ENCODE measurements at regions not wholly inside any gene's neighbourhood (a gene's known extent, or its start where the extent isn't known, plus 50 kb on each side); places are given as distances from the start of the nearest gene placed in this dataset.
A peak's percentile ranks its signal among the peaks of the same experiment; 100 is the strongest.

DNA sequence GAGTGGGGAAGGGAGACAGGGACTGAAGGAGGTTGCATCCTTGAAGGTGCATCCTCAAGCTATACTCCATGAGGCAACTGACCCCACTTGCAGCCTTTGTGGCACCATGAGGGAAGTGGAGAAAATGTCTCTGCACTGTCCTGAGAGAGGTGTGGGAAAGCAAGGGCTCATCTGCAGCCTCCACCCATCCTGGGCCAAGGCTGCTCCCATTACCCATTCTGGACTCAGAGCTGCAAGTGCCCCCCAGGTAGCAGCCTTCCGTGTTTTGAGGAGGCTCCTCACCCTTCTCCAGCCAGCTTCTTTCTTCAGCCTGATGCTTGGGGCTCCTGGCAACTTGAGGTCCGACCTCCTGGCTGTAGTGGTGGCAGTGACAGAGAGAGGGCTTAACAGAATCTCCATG, 294.6 kb downstream of the CDH26 start:
- DNase-seq: no peak

DNA sequence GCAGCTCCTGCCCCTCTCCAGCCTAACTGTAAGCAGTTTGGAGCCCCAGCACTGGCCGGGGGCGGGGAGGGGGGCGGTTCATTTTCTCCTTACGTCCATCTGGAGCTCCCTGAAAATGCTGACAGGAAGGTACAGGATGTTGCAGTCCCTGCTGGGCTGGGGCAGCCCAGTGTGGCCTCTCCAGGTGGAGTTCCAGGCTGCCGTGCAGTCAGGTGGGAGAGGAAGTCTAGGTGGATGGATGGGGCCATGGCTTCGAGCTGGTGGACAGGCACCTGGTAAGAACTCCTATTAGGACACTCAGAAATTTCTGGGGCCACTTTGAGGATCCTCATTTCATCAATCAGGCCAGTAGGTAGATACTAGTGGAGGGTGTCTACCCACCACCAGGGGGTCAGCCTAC, 295.2 kb downstream of the CDH26 start:
- DNase-seq: no peak

- no peak for DNase-seq
Observed at GRCh38 chr20:60254901-60255411, 296.7 kb downstream of the CDH26 start.

DNA sequence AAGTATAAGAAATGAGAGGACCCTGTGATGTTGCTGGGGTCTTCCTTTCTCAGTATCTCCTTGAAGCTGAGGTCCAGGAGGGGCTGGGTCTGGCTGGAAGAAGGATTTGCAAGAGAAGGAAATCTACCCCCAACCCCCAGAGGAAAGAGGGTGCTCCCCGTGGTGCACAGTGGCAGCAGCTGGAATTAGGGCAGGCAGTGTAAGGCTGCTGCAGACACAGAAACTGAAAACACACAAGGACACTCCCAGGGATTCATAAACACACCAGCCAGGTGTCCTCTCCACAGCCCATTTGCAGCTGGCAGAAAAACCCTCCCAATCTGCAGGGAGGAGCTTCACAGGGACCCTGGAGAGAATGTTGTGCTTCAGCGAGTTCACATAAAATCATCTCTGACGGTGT, 297.2 kb downstream of the CDH26 start:
- DNase-seq: no peak

DNA sequence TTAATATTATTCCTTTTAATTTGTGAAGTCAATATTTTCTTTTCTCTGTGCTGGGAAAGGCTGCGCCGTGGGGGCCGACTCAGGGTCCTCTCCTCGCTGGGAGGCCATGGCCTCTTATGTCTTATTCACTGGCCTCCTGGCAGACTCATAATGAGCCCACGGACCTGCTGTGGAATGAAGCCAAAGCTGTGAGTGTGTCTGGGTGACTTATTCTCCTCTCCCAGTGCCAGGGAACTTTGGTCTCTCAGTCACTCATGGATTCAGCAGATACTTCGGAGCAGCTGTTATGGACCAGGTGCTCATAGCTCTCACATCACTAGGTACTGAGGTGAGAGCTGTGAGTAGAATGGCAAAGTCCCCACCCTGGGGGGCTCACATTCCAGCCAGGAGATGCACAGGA, 297.6 kb downstream of the CDH26 start:
- DNase-seq: no peak

- DNase-seq: no peak
Observed at GRCh38 chr20:60256811-60257210, 298.6 kb downstream of the CDH26 start.

DNA sequence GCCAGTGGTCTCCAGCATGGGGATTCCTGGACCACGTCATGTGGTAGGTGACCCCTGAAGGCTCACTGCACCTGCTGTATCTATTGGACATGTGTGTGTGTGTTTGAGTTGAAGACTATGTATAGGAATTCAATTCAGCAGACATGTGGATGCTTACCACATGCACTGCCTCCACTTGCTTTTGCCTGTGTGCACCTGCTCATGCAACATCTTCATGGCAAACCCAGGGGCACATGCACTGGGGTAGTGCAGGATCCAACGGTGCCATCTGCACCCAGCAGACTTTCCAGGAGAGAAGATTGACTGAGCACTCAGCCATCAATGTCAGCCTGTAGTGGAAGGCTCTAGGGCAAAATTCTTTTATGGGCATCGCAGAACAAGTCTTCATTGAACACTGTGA, 299.4 kb downstream of the CDH26 start:
- DNase-seq: no peak

DNA sequence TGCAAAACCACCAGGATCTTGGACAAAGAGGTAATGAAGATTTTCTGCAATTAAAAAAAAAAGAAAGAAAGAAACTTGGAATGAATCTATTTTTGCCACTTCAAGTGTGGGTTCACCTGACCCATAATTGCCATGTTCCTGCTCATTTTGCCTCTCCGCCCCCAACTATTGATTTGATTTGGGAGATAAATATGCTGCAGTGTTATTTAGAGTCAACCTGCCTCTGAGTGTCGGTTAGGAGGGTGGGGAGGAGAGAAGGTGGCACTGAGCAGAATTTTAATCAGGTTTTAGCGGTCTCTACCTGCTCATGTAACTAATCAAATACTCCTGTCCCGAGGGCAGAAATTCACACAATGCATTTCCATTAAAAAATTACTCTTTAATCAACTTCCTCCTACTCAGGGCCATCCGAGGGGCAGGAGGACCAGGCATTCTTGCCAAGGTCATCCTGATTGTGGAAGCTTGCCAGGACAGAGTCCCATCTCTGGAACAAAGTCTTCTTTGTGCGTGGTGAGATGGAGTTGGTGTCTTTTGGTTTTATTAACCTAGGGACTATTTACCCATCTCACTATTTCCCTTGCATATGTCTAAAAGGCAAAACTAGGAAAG, 300.1 kb downstream of the CDH26 start:
- DNase-seq: no peak

DNA sequence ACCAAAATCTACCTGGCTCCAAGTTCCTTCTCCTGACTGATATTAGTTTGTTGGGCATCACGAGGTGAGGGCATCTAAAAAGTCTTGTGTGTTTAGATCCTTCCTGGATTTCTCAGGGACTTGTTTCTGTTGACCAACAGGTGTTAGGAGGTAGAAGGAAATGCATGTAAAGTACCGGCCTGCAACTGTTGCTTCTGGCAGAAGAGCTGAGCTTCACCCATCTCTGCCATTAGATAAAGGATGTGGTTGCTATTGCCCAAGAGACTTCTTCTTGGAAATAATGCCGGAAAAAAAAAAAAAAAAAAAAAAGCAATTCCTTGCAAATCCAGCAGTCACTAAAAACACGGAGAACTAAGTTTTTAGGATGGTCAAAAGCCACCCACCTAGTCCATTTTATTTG, 303.1 kb downstream of the CDH26 start:
- DNase-seq: no peak

DNA sequence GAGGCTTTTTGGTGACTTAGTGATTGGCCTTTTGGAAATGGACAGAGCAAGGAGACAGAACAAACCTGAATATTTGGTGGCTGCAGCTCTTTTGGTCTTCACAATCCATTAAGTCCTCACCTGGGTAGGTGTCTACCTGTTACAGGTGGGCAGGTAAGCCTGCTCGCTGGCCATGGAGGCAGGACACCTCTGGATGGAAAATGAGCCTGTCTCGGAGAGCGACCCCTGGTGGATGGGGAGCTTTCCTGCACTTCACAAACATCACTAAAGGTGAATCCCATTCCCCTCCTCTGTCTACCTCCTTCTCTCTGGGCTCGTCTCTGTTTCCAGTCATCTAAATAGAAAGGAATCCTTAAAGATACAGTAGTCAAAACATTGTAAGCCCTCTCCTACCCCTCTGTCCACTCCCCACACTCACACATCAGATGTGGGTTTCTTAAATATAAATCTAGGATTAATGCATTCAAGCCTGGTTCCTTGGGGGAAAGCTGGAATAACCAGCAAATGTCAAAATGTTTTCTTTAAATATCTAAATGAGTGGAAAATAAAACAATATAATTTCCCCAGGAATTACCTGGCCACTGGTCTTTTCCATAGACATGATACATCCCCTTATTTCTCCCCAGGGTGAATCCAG, 304.9 kb downstream of the CDH26 start:
- peak; percentile 46 for DNase-seq

DNA sequence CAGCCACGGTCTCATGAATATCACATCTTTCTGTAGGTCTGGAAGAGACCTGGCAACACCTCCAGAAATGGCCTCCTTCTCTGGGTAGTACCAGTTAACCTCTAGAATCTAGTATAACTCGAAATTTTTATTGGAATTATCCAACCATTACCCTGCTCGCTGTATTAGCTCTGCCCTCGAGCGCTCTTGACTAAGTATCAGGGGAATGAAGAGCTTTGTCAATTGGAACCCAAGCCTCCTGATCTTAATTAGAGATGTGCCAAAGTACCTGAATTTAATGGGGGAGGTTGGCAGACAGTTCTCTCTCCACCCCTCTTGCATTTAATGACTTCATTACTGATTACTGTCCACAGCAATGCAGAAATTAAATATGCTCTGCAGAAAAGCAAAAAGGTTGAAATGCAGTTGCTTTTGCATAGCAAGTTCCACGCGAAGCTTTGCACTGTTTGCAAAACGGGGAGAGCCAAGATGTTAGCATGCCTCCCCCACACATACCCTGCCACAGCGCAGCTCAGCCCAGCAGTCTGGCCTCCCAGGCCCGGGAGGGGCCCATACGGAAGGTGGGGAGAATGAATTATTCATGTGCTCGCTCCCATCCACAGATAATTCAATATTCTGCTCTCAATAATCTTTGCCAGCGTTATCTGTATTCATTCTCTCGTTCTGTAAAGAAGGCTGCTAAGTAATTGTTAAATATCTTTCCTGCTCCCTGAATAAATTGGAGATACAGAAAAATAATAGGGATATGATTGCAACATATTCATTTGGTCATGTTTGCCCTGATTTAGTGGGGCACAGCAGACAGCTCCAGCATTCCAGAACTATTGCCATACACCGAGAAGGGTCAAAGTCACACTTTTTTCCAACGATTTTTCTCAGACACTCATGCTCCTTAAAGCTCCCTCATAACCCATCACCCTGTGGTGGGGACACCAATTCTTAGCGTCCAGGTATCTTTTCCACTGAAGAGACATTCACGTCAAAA, 305.8 kb downstream of the CDH26 start:
- no peak for DNase-seq

DNA sequence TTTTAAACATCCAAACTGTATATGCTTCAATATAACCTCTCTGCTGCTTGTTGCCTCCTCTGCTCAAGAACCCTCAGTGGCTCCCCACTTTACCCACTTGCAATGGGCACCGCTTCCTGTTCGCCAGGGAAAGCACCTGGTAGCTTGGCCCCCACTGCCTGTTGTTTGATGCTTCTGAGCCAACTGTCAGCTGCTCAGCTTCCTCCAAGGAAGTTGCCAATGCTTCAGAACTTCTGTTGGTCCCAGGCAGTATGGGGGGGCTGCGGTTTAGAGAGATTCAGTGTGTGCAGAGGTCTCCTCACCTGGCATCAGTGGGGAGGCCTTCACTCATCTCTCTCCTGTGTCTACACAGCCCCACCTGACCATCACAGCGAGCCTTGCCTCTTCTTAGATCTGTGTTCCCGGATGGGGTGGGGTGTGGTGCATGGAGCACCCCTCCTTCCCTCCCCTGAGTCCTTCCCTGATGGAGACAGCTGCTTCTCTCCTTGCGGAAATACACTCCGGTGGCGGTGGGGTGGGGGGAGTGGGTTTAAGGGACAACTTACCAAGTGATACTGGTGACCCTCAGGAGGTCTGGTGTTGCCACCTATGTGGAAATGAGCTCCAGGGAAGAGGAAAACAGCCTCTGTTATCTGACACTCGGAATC, 308.1 kb downstream of the CDH26 start:
- DNase-seq: no peak

DNA sequence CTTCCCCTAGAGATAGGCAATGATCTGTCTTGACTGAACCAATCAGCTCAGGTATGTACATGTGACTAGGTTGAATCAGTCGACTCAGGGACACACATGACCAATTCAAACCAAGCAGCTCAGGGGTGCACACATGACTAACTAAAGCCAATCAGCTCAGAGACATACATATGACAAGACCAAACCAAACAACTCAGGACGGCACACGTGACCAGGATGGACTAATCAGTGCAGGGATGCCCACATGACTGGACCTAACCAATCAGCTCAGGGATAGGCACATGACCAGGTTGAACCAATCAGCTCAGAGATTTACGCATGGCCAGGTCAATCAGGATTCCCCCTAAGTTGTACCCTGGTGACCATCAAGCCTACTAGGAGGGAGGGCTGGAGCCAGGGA, 310.3 kb downstream of the CDH26 start:
- DNase-seq: no peak

- DNase-seq: no peak
Observed at GRCh38 chr20:60269573-60270162, 311.4 kb downstream of the CDH26 start.

DNA sequence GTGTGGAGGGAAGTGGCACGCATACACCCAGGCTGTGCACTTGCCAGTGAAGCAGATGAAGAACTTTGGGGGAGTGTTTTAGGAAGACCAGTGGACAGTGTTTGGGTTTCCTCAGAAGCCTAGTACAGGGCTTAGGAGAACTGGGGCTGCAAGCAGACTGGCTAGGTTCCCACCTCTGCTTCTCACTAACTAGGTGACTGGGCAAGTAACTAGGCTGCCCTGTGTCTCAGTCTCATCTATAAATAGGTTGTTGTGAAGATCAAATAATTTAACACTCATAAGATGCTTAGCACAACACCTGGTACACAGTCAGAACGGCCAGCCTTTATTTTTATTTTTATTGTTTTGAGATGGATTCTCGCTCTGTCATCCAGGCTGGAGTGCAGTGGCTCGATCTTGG, 312.1 kb downstream of the CDH26 start:
- DNase-seq: no peak

GRCh38 chr20:60271597-60271996, 313.4 kb downstream of the CDH26 start:
- no peak for DNase-seq

DNA sequence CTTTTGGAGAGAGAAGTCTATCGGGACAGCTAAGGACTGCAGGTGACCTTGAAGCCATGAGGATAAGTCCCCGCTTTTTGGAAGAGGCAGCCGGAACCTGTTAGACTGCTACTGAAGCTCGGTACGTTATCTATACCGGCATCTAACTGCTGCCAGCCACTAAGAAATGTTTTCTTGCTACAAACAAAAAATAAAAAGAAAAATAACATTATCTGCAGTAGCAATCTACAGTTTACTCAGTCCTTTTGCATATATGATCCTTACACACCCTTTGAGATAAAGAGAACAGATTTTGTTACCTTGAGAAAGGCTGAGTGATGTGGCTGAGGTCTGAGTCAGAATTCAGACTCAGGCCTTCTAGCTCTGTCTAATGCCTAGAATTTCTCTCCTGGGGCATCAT, 314.6 kb downstream of the CDH26 start:
- DNase-seq: no peak

- no peak for DNase-seq
Observed at GRCh38 chr20:60274717-60275116, 316.5 kb downstream of the CDH26 start.

GRCh38 chr20:60281295-60281694, 323.1 kb downstream of the CDH26 start:
- DNase-seq: no peak

GRCh38 chr20:60283281-60283680, 325.1 kb downstream of the CDH26 start:
- no peak for DNase-seq

DNA sequence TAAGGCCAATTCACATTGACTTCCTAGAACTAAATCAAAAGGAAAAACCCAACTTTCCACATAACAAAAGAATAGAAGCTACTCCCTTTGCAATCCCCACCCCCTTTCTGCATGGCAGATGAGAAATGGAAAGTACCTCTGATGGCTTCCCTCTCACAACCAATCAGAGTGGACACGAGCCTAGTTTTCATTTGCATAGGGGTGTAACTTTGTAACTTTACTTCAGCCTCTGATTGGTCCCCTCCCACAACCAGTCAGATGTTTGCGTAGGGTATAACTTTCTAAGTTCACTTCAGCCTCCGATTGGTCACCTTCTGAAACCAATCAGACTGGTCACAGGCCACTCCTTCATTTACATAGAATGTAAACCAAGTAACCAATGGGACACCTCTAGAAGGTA, 328.5 kb downstream of the CDH26 start:
- no peak for DNase-seq

GRCh38 chr20:60288945-60289344, 330.7 kb downstream of the CDH26 start:
- DNase-seq: no peak

DNA sequence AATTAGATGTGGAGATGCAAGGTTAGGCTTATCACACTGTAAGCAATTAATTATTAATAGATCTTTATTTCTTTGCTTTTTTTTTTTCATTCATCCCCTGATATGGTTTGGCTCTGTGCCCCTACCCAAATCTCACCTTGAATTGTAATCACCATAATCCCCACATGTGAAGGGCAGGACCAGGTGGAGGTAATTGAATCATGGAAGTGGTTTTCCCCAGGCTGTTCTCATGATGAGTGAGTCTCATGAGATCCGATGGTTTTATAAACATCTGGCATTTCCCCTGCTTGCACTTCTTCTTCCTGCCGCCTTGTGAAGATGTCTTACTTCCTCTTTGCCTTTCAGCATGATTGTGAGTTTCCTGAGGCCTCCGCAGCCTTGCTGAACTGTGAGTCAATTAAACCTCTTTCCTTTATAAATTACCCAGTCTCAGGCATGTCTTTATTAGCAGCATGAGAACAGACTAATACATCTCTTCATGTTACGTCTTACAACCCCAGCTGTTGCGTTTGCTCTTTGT, 333.8 kb downstream of the CDH26 start:
- no peak for DNase-seq

All from activated CD4-positive, alpha-beta T cell treated with anti-CD3 and anti-CD28 coated beads, Interleukin-2, amount 50 U/mL, for 16 hours (primary cell).